ENCODE measurements at regions not wholly inside any gene's neighbourhood (a gene's known extent, or its start where the extent isn't known, plus 50 kb on each side); places are given as distances from the start of the nearest gene placed in this dataset.

GRCh38 chr19:27679399-27679798, 1533.6 kb downstream of the UQCRFS1 start:
- Histone ChIP-seq H3K9me3 (ENCODE audit: insufficient read depth, low read depth, low read length) (peaks cover 99% of the 10 kb centered on the region), H3K27me3 (ENCODE audit: insufficient read depth, low read length) (no peaks in the 10 kb centered on the region), H3K4me3 (ENCODE audit: low read length) (no peak overlapping the region), H3K9ac (ENCODE audit: low read depth, low read length) (no peak overlapping the region), H3K36me3 (ENCODE audit: insufficient read depth, low read length) (no peaks in the 10 kb centered on the region), H3K27ac (ENCODE audit: low read depth, low read length) (no peak overlapping the region), H3K4me1 (ENCODE audit: insufficient read depth, low read length) (no peaks in the 10 kb centered on the region)
- 88% methylated on average over 8 of the region's 8 CpGs for WGBS

DNA sequence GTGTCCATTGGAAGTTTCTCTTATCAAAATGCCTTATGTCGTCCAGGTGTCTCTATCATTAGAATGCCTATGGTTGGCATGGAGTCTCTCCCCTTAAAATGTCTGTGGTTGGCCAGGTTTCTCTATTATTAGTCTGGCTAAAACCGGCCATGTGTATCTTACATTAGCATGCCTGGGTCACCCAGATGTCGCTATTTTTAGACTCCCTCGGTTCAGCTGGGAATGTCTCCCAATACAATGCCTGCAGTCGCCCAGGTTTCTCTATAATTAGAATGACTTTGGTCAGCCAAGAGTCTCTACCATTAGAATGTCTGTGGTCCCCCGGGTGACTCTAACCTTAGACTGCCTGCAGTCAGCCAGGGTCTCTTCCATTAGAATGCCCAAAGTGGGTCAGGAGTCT, 1536.1 kb downstream of the UQCRFS1 start:
- H3K4me1 ChIP-seq (ENCODE audit: insufficient read depth, low read length) = no peaks in the 10 kb centered on the region
- no peak overlapping the region for H3K9ac ChIP-seq (ENCODE audit: low read depth, low read length)
- H3K27ac ChIP-seq (ENCODE audit: low read depth, low read length) = no peak overlapping the region
- 75% methylated on average over 6 of the region's 6 CpGs for WGBS
- H3K4me3 ChIP-seq (ENCODE audit: low read length) = no peak overlapping the region
- no peaks in the 10 kb centered on the region for H3K27me3 ChIP-seq (ENCODE audit: insufficient read depth, low read length)
- no peaks in the 10 kb centered on the region for H3K36me3 ChIP-seq (ENCODE audit: insufficient read depth, low read length)
- H3K9me3 ChIP-seq (ENCODE audit: insufficient read depth, low read depth, low read length) = peaks cover 98% of the 10 kb centered on the region

- Histone ChIP-seq H3K36me3 (ENCODE audit: insufficient read depth, low read length) (no peaks in the 10 kb centered on the region), H3K4me3 (ENCODE audit: low read length) (no peak overlapping the region), H3K4me1 (ENCODE audit: insufficient read depth, low read length) (no peaks in the 10 kb centered on the region), H3K27me3 (ENCODE audit: insufficient read depth, low read length) (no peaks in the 10 kb centered on the region), H3K9me3 (ENCODE audit: insufficient read depth, low read depth, low read length) (peaks cover 98% of the 10 kb centered on the region), H3K9ac (ENCODE audit: low read depth, low read length) (no peak overlapping the region), H3K27ac (ENCODE audit: low read depth, low read length) (no peak overlapping the region)
- WGBS = 88% methylated on average over 3 of the region's 3 CpGs
Observed at GRCh38 chr19:27676334-27676733, 1536.6 kb downstream of the UQCRFS1 start.

DNA sequence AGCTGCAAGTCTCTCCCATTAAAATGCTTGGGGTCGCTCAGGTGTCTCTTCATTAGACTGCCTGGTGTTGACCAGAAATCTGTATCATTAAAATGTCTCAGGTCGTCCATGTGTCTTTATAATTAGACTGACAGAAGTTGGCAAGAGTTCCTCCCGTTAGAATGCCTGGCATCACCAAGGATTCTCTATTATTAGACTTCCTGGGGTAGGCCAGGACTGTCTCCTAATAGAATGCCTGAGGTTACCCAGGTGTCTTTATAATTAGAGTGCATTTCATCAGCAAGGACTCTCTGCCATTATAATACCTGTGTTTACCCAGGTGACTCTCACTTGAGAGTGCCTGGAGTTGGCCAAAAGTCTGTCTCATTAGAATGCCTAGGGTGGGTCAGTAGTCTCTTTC, 1537.2 kb downstream of the UQCRFS1 start:
- H3K27me3 ChIP-seq (ENCODE audit: insufficient read depth, low read length) = no peaks in the 10 kb centered on the region

GRCh38 chr19:27674701-27675100, 1538.2 kb downstream of the UQCRFS1 start:
- no peaks in the 10 kb centered on the region for H3K27me3 ChIP-seq (ENCODE audit: insufficient read depth, low read length)
- WGBS = 94% methylated on average over 10 of the region's 10 CpGs
- no peaks in the 10 kb centered on the region for H3K4me1 ChIP-seq (ENCODE audit: insufficient read depth, low read length)
- no peak overlapping the region for H3K27ac ChIP-seq (ENCODE audit: low read depth, low read length)
- H3K4me3 ChIP-seq (ENCODE audit: low read length) = no peak overlapping the region
- no peaks in the 10 kb centered on the region for H3K36me3 ChIP-seq (ENCODE audit: insufficient read depth, low read length)
- H3K9ac ChIP-seq (ENCODE audit: low read depth, low read length) = no peak overlapping the region
- peaks cover 97% of the 10 kb centered on the region for H3K9me3 ChIP-seq (ENCODE audit: insufficient read depth, low read depth, low read length)

More for the DNA sequence above, 1537.2 kb downstream of the UQCRFS1 start:
- 40% methylated on average over 3 of the region's 3 CpGs for WGBS
- no peak overlapping the region for H3K27ac ChIP-seq (ENCODE audit: low read depth, low read length)
- H3K36me3 ChIP-seq (ENCODE audit: insufficient read depth, low read length) = no peaks in the 10 kb centered on the region
- H3K9ac ChIP-seq (ENCODE audit: low read depth, low read length) = no peak overlapping the region
- no peak overlapping the region for H3K4me3 ChIP-seq (ENCODE audit: low read length)
- peaks cover 98% of the 10 kb centered on the region for H3K9me3 ChIP-seq (ENCODE audit: insufficient read depth, low read depth, low read length)
- H3K4me1 ChIP-seq (ENCODE audit: insufficient read depth, low read length) = no peaks in the 10 kb centered on the region

DNA sequence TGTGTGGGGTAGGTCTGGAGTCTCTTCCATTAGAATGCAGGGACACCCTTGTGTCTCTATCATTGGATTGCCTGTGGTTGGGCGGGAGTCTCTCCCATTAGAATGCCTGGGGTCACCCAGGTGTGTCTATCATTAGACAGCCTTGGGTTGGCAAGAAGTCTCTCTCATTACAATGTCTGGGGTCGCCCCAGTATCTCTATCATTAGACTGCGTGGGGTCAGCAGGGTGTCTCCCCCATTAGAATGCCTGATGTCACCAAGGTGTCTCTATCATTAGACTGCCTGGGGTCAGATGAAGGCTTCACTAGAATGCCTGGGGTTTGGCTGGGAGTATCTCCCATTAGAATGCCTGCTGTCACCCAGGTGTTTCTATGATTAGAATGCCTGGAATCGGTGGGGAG, 1539.0 kb downstream of the UQCRFS1 start:
- Histone ChIP-seq H3K27ac (ENCODE audit: low read depth, low read length) (no peak overlapping the region), H3K9ac (ENCODE audit: low read depth, low read length) (no peak overlapping the region), H3K4me1 (ENCODE audit: insufficient read depth, low read length) (no peaks in the 10 kb centered on the region), H3K36me3 (ENCODE audit: insufficient read depth, low read length) (no peaks in the 10 kb centered on the region), H3K4me3 (ENCODE audit: low read length) (no peak overlapping the region), H3K27me3 (ENCODE audit: insufficient read depth, low read length) (no peaks in the 10 kb centered on the region), H3K9me3 (ENCODE audit: insufficient read depth, low read depth, low read length) (peaks cover 97% of the 10 kb centered on the region)
- 56% methylated on average over 4 of the region's 4 CpGs for WGBS

- H3K36me3 ChIP-seq (ENCODE audit: insufficient read depth, low read length) = no peaks in the 10 kb centered on the region
- 84% methylated on average over 10 of the region's 10 CpGs for WGBS
Observed at GRCh38 chr19:27672309-27673047, 1540.5 kb downstream of the UQCRFS1 start.

DNA sequence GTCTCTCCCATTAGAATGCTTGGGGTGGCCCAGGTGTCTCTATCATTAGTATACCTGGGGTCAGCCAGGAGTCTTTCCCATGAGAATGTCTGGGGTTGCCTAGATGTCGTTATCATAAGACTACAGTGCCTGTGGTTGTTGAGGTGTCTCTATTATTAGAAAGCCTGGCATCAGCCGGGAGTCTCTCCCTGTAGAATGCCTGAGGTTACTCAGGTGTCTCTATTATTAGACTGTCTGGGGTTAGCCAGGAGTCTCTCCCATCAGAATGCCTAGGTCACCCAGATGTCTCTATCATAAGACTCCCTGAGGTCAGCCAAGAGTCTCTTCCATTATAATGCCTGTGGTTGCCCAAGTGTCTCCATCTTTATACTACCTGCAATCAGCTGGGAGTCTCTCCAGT, 1541.1 kb downstream of the UQCRFS1 start:
- no peaks in the 10 kb centered on the region for H3K36me3 ChIP-seq (ENCODE audit: insufficient read depth, low read length)
- H3K27me3 ChIP-seq (ENCODE audit: insufficient read depth, low read length) = no peaks in the 10 kb centered on the region
- H3K9ac ChIP-seq (ENCODE audit: low read depth, low read length) = no peak overlapping the region
- peaks cover 98% of the 10 kb centered on the region for H3K9me3 ChIP-seq (ENCODE audit: insufficient read depth, low read depth, low read length)
- 52% methylated on average over 2 of the region's 2 CpGs for WGBS
- no peak overlapping the region for H3K4me3 ChIP-seq (ENCODE audit: low read length)
- no peaks in the 10 kb centered on the region for H3K4me1 ChIP-seq (ENCODE audit: insufficient read depth, low read length)
- H3K27ac ChIP-seq (ENCODE audit: low read depth, low read length) = no peak overlapping the region

More at GRCh38 chr19:27672309-27673047, 1540.5 kb downstream of the UQCRFS1 start:
- H3K9me3 ChIP-seq (ENCODE audit: insufficient read depth, low read depth, low read length) = peaks cover 98% of the 10 kb centered on the region
- no peak overlapping the region for H3K9ac ChIP-seq (ENCODE audit: low read depth, low read length)
- H3K27me3 ChIP-seq (ENCODE audit: insufficient read depth, low read length) = no peaks in the 10 kb centered on the region
- no peak overlapping the region for H3K4me3 ChIP-seq (ENCODE audit: low read length)
- H3K27ac ChIP-seq (ENCODE audit: low read depth, low read length) = no peak overlapping the region
- H3K4me1 ChIP-seq (ENCODE audit: insufficient read depth, low read length) = no peaks in the 10 kb centered on the region

- Histone ChIP-seq H3K27ac (ENCODE audit: low read depth, low read length) (no peak overlapping the region), H3K9me3 (ENCODE audit: insufficient read depth, low read depth, low read length) (peaks cover 98% of the 10 kb centered on the region), H3K27me3 (ENCODE audit: insufficient read depth, low read length) (no peaks in the 10 kb centered on the region), H3K4me1 (ENCODE audit: insufficient read depth, low read length) (no peaks in the 10 kb centered on the region), H3K36me3 (ENCODE audit: insufficient read depth, low read length) (no peaks in the 10 kb centered on the region), H3K9ac (ENCODE audit: low read depth, low read length) (no peak overlapping the region), H3K4me3 (ENCODE audit: low read length) (no peak overlapping the region)
- 34% methylated on average over 1 of the region's 1 CpG for WGBS
Observed at GRCh38 chr19:27660428-27660827, 1552.5 kb downstream of the UQCRFS1 start.

- Histone ChIP-seq H3K27ac (ENCODE audit: low read depth, low read length) (no peak overlapping the region), H3K27me3 (ENCODE audit: insufficient read depth, low read length) (no peaks in the 10 kb centered on the region), H3K4me1 (ENCODE audit: insufficient read depth, low read length) (no peaks in the 10 kb centered on the region), H3K9me3 (ENCODE audit: insufficient read depth, low read depth, low read length) (peaks cover 98% of the 10 kb centered on the region), H3K9ac (ENCODE audit: low read depth, low read length) (no peak overlapping the region), H3K36me3 (ENCODE audit: insufficient read depth, low read length) (no peaks in the 10 kb centered on the region), H3K4me3 (ENCODE audit: low read length) (no peak overlapping the region)
- WGBS = 90% methylated on average over 10 of the region's 10 CpGs
Observed at GRCh38 chr19:27657271-27658051, 1555.5 kb downstream of the UQCRFS1 start.

GRCh38 chr19:27654266-27654990, 1558.5 kb downstream of the UQCRFS1 start:
- no peaks in the 10 kb centered on the region for H3K4me1 ChIP-seq (ENCODE audit: insufficient read depth, low read length)
- WGBS = 74% methylated on average over 8 of the region's 8 CpGs
- H3K27ac ChIP-seq (ENCODE audit: low read depth, low read length) = no peak overlapping the region
- no peak overlapping the region for H3K9ac ChIP-seq (ENCODE audit: low read depth, low read length)
- peaks cover 99% of the 10 kb centered on the region for H3K9me3 ChIP-seq (ENCODE audit: insufficient read depth, low read depth, low read length)
- H3K36me3 ChIP-seq (ENCODE audit: insufficient read depth, low read length) = no peaks in the 10 kb centered on the region
- H3K4me3 ChIP-seq (ENCODE audit: low read length) = no peak overlapping the region
- H3K27me3 ChIP-seq (ENCODE audit: insufficient read depth, low read length) = no peaks in the 10 kb centered on the region
